Neural cell (in vitro differentiated cells): ENCODE measurements at regions not wholly inside any gene's neighbourhood (a gene's known extent, or its start where the extent isn't known, plus 50 kb on each side); places are given as distances from the start of the nearest gene placed in this dataset.

Experiments used
- H2AFZ ChIP-seq: fragments of 200-600, 300-800 bp; sonication (generic), shearing (Covaris generic); 2 replicates; pipeline ENCODE4 v1.6.0; 2014; ENCODE audit warnings: low read depth, mild to moderate bottlenecking, antibody characterized with exemption, low read length, moderate library complexity
- H3F3A ChIP-seq: fragments of 200-600 bp; shearing (Covaris generic); 2 replicates; pipeline ENCODE4 v1.6.1; 2016; ENCODE audit warnings: mild to moderate bottlenecking, moderate library complexity, mixed read lengths, antibody characterized with exemption, low read length; ENCODE audit not compliant: insufficient read depth, poor library complexity, severe bottlenecking
- H3K27ac ChIP-seq: fragments of 200-600, 300-800 bp; sonication (generic), shearing (Covaris generic); 2 replicates; pipeline ENCODE4 v1.5.1; 2014; ENCODE audit warnings: mild to moderate bottlenecking, low read length, moderate library complexity
- H3K27me3 ChIP-seq: fragments of 300-800, 200-600 bp; sonication (generic), shearing (Covaris generic); 2 replicates; pipeline ENCODE4 v1.6.0; 2014; ENCODE audit warnings: mild to moderate bottlenecking, low read depth, low read length, moderate library complexity; ENCODE audit not compliant: insufficient read depth
- H3K36me3 ChIP-seq: fragments of 300-800, 200-600 bp; sonication (generic), shearing (Covaris generic); 2 replicates; pipeline ENCODE4 v1.5.1; 2014; ENCODE audit warnings: mild to moderate bottlenecking, antibody characterized with exemption, low read length, moderate library complexity; ENCODE audit not compliant: insufficient read depth
- H3K4me2 ChIP-seq: fragments of 300-800, 200-600 bp; sonication (generic), shearing (Covaris generic); 2 replicates; pipeline ENCODE4 v1.6.0; 2014; ENCODE audit warnings: mild to moderate bottlenecking, low read length
- H3K4me3 ChIP-seq: fragments of 300-800, 200-600 bp; sonication (generic), shearing (Covaris generic); 2 replicates; pipeline ENCODE4 v1.5.1; 2014; ENCODE audit warnings: mild to moderate bottlenecking, low read length, moderate library complexity
- H3K79me2 ChIP-seq: fragments of 200-600 bp; shearing (Covaris generic); replicated peaks from 2 replicates; pipeline ENCODE4 v1.6.0; 2014; ENCODE audit warnings: mild to moderate bottlenecking, low read length, moderate library complexity; ENCODE audit not compliant: insufficient read depth
- H3K9ac ChIP-seq: fragments of 300-800, 200-600 bp; sonication (generic), shearing (Covaris generic); 2 replicates; pipeline ENCODE4 v1.6.1; 2016; ENCODE audit warnings: mild to moderate bottlenecking, low read length, mixed read lengths
- H3K9me2 ChIP-seq: fragments of 200-600 bp; shearing (Covaris generic); 2 replicates; pipeline ENCODE4 v1.6.1; 2016; ENCODE audit warnings: mild to moderate bottlenecking, low read length, mixed read lengths; ENCODE audit not compliant: insufficient read depth
- H3K9me3 ChIP-seq: fragments of 200-600, 300-800 bp; sonication (generic), shearing (Covaris generic); 2 replicates; pipeline ENCODE4 v1.6.1; 2016; ENCODE audit warnings: mild to moderate bottlenecking, mixed run types, low read length, moderate library complexity, mixed read lengths
- H4K20me1 ChIP-seq: fragments of 200-600 bp; shearing (Covaris generic); 2 replicates; pipeline ENCODE4 v1.6.1; 2016; ENCODE audit warnings: mild to moderate bottlenecking, mixed run types; ENCODE audit not compliant: insufficient read depth
- EP300 ChIP-seq: fragments of 450-650 bp; conservative IDR thresholded peaks from 2 replicates; pipeline ENCODE4 v1.6.1; 2014; ENCODE audit warnings: antibody characterized with exemption, mild to moderate bottlenecking, moderate library complexity; ENCODE audit not compliant: poor library complexity, severe bottlenecking
- EZH2 ChIP-seq: fragments of 200-600, 300-800 bp; shearing (Covaris generic), sonication (generic); IDR thresholded peaks from 2 replicates; pipeline ENCODE4 v1.6.1; 2014; ENCODE audit warnings: antibody characterized with exemption, low read length, borderline replicate concordance, mild to moderate bottlenecking; ENCODE audit not compliant: insufficient read depth, poor library complexity, severe bottlenecking
- MXI1 ChIP-seq: fragments of 450-650 bp; conservative IDR thresholded peaks from 2 replicates; pipeline ENCODE4 v1.6.1; 2014; ENCODE audit warnings: antibody characterized with exemption, mild to moderate bottlenecking; ENCODE audit not compliant: poor library complexity, severe bottlenecking
- POLR2AphosphoS5 ChIP-seq: IDR thresholded peaks from 2 replicates; pipeline ENCODE4 v1.6.1; 2012
- RAD21 ChIP-seq: fragments of 450-650 bp; conservative IDR thresholded peaks from 2 replicates; pipeline ENCODE4 v1.6.1; 2014; ENCODE audit warnings: antibody characterized with exemption, mild to moderate bottlenecking, moderate library complexity
- SMC3 ChIP-seq: fragments of 450-650 bp; conservative IDR thresholded peaks from 2 replicates; pipeline ENCODE4 v1.6.1; 2014; ENCODE audit warnings: antibody characterized with exemption, mild to moderate bottlenecking, moderate library complexity; ENCODE audit not compliant: poor library complexity
- TAF1 ChIP-seq: IDR thresholded peaks from 2 replicates; pipeline ENCODE4 v1.6.1; 2012; ENCODE audit warnings: low read depth
- TF ChIP-seq, protein P1 (sequence below): fragments of 450-650 bp; IDR thresholded peaks from 2 replicates; pipeline ENCODE4 v1.5.1; 2014; ENCODE audit warnings: antibody characterized with exemption, mild to moderate bottlenecking, moderate library complexity; ENCODE audit not compliant: poor library complexity, severe bottlenecking
- TF ChIP-seq, protein P2 (sequence below): IDR thresholded peaks from 2 replicates; pipeline ENCODE4 v1.6.1; 2012; ENCODE audit warnings: borderline replicate concordance

DNA sequence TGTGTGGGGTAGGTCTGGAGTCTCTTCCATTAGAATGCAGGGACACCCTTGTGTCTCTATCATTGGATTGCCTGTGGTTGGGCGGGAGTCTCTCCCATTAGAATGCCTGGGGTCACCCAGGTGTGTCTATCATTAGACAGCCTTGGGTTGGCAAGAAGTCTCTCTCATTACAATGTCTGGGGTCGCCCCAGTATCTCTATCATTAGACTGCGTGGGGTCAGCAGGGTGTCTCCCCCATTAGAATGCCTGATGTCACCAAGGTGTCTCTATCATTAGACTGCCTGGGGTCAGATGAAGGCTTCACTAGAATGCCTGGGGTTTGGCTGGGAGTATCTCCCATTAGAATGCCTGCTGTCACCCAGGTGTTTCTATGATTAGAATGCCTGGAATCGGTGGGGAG, 1539.0 kb downstream of the UQCRFS1 start:
- no peak overlapping the region for H3K27ac ChIP-seq
- H3K36me3 ChIP-seq, result no peaks in the 10 kb centered on the region
- H3K9me3 ChIP-seq, result peaks cover 2% of the 10 kb centered on the region
- no peaks in the 10 kb centered on the region for H3K9me2 ChIP-seq
- no peaks in the 10 kb centered on the region for H3K79me2 ChIP-seq
- H2AFZ ChIP-seq, result no peak overlapping the region
- H3K4me2 ChIP-seq, result no peak overlapping the region
- TF ChIP-seq EP300, result no peak
- TF ChIP-seq, protein P1, sequence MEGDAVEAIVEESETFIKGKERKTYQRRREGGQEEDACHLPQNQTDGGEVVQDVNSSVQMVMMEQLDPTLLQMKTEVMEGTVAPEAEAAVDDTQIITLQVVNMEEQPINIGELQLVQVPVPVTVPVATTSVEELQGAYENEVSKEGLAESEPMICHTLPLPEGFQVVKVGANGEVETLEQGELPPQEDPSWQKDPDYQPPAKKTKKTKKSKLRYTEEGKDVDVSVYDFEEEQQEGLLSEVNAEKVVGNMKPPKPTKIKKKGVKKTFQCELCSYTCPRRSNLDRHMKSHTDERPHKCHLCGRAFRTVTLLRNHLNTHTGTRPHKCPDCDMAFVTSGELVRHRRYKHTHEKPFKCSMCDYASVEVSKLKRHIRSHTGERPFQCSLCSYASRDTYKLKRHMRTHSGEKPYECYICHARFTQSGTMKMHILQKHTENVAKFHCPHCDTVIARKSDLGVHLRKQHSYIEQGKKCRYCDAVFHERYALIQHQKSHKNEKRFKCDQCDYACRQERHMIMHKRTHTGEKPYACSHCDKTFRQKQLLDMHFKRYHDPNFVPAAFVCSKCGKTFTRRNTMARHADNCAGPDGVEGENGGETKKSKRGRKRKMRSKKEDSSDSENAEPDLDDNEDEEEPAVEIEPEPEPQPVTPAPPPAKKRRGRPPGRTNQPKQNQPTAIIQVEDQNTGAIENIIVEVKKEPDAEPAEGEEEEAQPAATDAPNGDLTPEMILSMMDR, result no peak
- no peak overlapping the region for H3K9ac ChIP-seq
- H3K27me3 ChIP-seq, result no peaks in the 10 kb centered on the region
- H4K20me1 ChIP-seq, result no peaks in the 10 kb centered on the region
- no peaks in the 10 kb centered on the region for H3F3A ChIP-seq
- H3K4me3 ChIP-seq, result no peak overlapping the region

DNA sequence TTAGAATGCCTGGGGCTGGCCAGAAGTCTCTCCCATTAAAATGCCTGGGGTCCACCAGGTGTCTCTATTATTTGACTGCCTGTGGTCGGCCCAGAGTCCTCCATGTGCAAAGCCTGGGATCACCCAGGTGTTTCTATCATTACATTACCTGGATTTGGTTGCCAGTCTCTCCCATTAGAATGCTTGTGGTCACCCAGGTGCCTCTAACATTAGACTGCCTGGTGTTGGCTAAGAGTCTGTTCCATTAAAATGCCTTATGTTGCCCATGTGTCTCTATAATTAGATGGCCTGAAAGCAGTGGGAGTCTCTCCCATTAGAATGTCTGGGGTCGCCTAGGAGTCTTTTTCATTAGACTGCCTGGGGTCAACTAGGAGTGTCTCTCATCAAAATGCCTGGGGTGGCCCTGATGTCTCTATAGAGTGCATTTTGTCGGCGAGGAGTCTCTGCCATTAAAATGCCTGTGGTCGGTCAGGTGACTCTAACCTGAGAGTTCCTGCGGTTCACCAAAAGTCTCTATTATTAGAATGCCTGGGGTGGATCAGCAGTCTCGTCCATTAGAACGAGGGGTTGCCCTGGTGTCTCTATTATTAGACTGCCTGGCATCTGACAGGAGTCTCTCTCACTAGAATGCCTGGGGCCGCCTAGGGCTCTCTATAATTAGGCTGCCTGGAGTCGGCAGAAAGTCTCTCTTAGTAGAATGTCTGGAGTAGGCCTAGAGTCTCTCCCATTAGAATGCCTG, 1540.5 kb downstream of the UQCRFS1 start:
- Histone ChIP-seq H3K4me3 (no peak overlapping the region), H2AFZ (no peak overlapping the region), H3K36me3 (no peaks in the 10 kb centered on the region), H3K9ac (no peak overlapping the region), H3F3A (no peaks in the 10 kb centered on the region), H3K27ac (no peak overlapping the region), H3K27me3 (no peaks in the 10 kb centered on the region), H3K79me2 (no peaks in the 10 kb centered on the region), H3K4me2 (no peak overlapping the region), H4K20me1 (no peaks in the 10 kb centered on the region), H3K9me2 (no peaks in the 10 kb centered on the region), H3K9me3 (peaks cover 2% of the 10 kb centered on the region)
- TF ChIP-seq SMC3 (no peak), TAF1 (no peak), POLR2AphosphoS5 (no peak), MXI1 (no peak), EP300 (no peak), EZH2 (no peak), RAD21 (no peak)
- TF ChIP-seq, protein P2, sequence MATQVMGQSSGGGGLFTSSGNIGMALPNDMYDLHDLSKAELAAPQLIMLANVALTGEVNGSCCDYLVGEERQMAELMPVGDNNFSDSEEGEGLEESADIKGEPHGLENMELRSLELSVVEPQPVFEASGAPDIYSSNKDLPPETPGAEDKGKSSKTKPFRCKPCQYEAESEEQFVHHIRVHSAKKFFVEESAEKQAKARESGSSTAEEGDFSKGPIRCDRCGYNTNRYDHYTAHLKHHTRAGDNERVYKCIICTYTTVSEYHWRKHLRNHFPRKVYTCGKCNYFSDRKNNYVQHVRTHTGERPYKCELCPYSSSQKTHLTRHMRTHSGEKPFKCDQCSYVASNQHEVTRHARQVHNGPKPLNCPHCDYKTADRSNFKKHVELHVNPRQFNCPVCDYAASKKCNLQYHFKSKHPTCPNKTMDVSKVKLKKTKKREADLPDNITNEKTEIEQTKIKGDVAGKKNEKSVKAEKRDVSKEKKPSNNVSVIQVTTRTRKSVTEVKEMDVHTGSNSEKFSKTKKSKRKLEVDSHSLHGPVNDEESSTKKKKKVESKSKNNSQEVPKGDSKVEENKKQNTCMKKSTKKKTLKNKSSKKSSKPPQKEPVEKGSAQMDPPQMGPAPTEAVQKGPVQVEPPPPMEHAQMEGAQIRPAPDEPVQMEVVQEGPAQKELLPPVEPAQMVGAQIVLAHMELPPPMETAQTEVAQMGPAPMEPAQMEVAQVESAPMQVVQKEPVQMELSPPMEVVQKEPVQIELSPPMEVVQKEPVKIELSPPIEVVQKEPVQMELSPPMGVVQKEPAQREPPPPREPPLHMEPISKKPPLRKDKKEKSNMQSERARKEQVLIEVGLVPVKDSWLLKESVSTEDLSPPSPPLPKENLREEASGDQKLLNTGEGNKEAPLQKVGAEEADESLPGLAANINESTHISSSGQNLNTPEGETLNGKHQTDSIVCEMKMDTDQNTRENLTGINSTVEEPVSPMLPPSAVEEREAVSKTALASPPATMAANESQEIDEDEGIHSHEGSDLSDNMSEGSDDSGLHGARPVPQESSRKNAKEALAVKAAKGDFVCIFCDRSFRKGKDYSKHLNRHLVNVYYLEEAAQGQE, result no peak
- TF ChIP-seq, protein P1, result no peak
